ENCODE measurements at regions not wholly inside any gene's neighbourhood (a gene's known extent, or its start where the extent isn't known, plus 50 kb on each side); places are given as distances from the start of the nearest gene placed in this dataset.
"Not testable (repeated sequence)": the region's sequence is repeated elsewhere in the genome, so short reads cannot be mapped to it uniquely, and the experiment has no call there.

- DNase-seq: no peak
These were observed 80.0 kb downstream of the SHOX2 start for GRCh38 chr3:158026236-158026635.

GRCh38 chr3:158019897-158020296 lies 86.3 kb downstream of the SHOX2 start:
- DNase-seq: not testable (repeated sequence)

GRCh38 chr3:158018462-158018861 lies 87.8 kb downstream of the SHOX2 start:
- no peak for DNase-seq

- no peak for DNase-seq
These were observed 93.3 kb downstream of the SHOX2 start for GRCh38 chr3:158012901-158013300.

GRCh38 chr3:158005391-158006100 lies 100.7 kb downstream of the SHOX2 start:
- no peak for DNase-seq

GRCh38 chr3:157999246-157999645 lies 107.0 kb downstream of the SHOX2 start:
- DNase-seq: peak in 1 of 2 experiments; percentile 0

- DNase-seq: no peak
These were observed 123.9 kb downstream of the SHOX2 start for GRCh38 chr3:157982359-157982758.

- DNase-seq: no peak
These were observed 124.4 kb downstream of the SHOX2 start for GRCh38 chr3:157981819-157982218.

GRCh38 chr3:157979022-157979421 lies 127.2 kb downstream of the SHOX2 start:
- DNase-seq: no peak

- no peak for DNase-seq
These were observed 144.6 kb downstream of the SHOX2 start for GRCh38 chr3:157961665-157962064.

- no peak for DNase-seq
These were observed 147.8 kb downstream of the SHOX2 start for GRCh38 chr3:157958457-157958856.

- no peak for DNase-seq
These were observed 149.4 kb downstream of the SHOX2 start for GRCh38 chr3:157956850-157957249.

- no peak for DNase-seq
These were observed 150.0 kb downstream of the SHOX2 start for GRCh38 chr3:157956176-157956575.

- DNase-seq: no peak
These were observed 152.7 kb downstream of the SHOX2 start for GRCh38 chr3:157953565-157953964.

GRCh38 chr3:157948605-157949383 lies 157.4 kb downstream of the SHOX2 start:
- DNase-seq: no peak

GRCh38 chr3:157939166-157939565 lies 167.1 kb downstream of the SHOX2 start:
- no peak for DNase-seq

- no peak for DNase-seq
These were observed 168.0 kb downstream of the SHOX2 start for GRCh38 chr3:157938154-157938779.

GRCh38 chr3:157931517-157931916 lies 174.7 kb downstream of the SHOX2 start:
- no peak for DNase-seq

- DNase-seq: no peak
These were observed 176.0 kb downstream of the SHOX2 start for GRCh38 chr3:157930000-157930780.

- DNase-seq: no peak
These were observed 179.4 kb downstream of the SHOX2 start for GRCh38 chr3:157926822-157927221.

GRCh38 chr3:157922614-157923013 lies 183.6 kb downstream of the SHOX2 start:
- no peak for DNase-seq

- DNase-seq: no peak
These were observed 184.4 kb downstream of the SHOX2 start for GRCh38 chr3:157921811-157922210.
